ENCODE measurements at regions not wholly inside any gene's neighbourhood (a gene's known extent, or its start where the extent isn't known, plus 50 kb on each side); places are given as distances from the start of the nearest gene placed in this dataset.

DNA sequence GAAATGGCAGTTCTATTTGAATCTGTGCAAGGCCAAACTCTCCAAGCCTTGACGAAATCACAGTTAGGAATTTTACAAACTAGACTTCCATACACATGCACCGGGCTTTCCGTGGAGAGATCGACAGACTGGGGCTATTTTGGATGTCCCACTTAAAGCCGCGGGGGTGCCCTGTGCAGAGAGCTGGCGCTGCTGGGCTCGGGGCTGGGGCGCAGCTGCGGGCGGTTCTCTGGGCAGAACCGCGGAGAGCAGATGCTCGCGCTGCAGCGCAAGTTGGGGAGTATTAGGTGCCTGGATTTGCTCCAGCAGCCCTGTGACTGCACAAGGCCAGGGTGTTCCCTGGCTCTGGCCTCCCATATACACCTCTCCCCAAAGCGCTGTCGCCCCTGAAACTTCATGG lies 67.2 kb downstream of the SPATA19 start:
- CTCF ChIA-PET = interaction anchor here (1.1 kb wide), 1 partner anchor 57 kb away, joined by 3 read pairs; no protein-coding TSS in a partner anchor
- no peak for TF ChIP-seq SMAD4 (CRISPR knock-in tag; IDR thresholded peaks at IDR 0.05)
- no peak for TF ChIP-seq ZNF138 (CRISPR knock-in tag; conservative IDR thresholded peaks at IDR 0.05)
- TF ChIP-seq, protein P1, sequence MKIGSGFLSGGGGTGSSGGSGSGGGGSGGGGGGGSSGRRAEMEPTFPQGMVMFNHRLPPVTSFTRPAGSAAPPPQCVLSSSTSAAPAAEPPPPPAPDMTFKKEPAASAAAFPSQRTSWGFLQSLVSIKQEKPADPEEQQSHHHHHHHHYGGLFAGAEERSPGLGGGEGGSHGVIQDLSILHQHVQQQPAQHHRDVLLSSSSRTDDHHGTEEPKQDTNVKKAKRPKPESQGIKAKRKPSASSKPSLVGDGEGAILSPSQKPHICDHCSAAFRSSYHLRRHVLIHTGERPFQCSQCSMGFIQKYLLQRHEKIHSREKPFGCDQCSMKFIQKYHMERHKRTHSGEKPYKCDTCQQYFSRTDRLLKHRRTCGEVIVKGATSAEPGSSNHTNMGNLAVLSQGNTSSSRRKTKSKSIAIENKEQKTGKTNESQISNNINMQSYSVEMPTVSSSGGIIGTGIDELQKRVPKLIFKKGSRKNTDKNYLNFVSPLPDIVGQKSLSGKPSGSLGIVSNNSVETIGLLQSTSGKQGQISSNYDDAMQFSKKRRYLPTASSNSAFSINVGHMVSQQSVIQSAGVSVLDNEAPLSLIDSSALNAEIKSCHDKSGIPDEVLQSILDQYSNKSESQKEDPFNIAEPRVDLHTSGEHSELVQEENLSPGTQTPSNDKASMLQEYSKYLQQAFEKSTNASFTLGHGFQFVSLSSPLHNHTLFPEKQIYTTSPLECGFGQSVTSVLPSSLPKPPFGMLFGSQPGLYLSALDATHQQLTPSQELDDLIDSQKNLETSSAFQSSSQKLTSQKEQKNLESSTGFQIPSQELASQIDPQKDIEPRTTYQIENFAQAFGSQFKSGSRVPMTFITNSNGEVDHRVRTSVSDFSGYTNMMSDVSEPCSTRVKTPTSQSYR (CRISPR knock-in tag; IDR thresholded peaks at IDR 0.05) = no peak
- TF ChIP-seq ZBTB21 (CRISPR knock-in tag; IDR thresholded peaks at IDR 0.05; ENCODE audit: borderline replicate concordance) = no peak
- no peak for TF ChIP-seq OVOL2 (CRISPR knock-in tag; IDR thresholded peaks at IDR 0.05; ENCODE audit: borderline replicate concordance)
- TF ChIP-seq FOXP1 (CRISPR knock-in tag; IDR thresholded peaks at IDR 0.05; ENCODE audit: borderline replicate concordance) = no peak
- TF ChIP-seq MXD4 (CRISPR knock-in tag; IDR thresholded peaks at IDR 0.05; ENCODE audit: borderline replicate concordance) = no peak
- TF ChIP-seq, protein P2, sequence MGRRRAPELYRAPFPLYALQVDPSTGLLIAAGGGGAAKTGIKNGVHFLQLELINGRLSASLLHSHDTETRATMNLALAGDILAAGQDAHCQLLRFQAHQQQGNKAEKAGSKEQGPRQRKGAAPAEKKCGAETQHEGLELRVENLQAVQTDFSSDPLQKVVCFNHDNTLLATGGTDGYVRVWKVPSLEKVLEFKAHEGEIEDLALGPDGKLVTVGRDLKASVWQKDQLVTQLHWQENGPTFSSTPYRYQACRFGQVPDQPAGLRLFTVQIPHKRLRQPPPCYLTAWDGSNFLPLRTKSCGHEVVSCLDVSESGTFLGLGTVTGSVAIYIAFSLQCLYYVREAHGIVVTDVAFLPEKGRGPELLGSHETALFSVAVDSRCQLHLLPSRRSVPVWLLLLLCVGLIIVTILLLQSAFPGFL (CRISPR knock-in tag; IDR thresholded peaks at IDR 0.05; ENCODE audit: borderline replicate concordance) = no peak
- TF ChIP-seq, protein P3, sequence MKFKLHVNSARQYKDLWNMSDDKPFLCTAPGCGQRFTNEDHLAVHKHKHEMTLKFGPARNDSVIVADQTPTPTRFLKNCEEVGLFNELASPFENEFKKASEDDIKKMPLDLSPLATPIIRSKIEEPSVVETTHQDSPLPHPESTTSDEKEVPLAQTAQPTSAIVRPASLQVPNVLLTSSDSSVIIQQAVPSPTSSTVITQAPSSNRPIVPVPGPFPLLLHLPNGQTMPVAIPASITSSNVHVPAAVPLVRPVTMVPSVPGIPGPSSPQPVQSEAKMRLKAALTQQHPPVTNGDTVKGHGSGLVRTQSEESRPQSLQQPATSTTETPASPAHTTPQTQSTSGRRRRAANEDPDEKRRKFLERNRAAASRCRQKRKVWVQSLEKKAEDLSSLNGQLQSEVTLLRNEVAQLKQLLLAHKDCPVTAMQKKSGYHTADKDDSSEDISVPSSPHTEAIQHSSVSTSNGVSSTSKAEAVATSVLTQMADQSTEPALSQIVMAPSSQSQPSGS (CRISPR knock-in tag; IDR thresholded peaks at IDR 0.05; ENCODE audit: borderline replicate concordance, low read depth) = no peak
- TF ChIP-seq, protein P4, sequence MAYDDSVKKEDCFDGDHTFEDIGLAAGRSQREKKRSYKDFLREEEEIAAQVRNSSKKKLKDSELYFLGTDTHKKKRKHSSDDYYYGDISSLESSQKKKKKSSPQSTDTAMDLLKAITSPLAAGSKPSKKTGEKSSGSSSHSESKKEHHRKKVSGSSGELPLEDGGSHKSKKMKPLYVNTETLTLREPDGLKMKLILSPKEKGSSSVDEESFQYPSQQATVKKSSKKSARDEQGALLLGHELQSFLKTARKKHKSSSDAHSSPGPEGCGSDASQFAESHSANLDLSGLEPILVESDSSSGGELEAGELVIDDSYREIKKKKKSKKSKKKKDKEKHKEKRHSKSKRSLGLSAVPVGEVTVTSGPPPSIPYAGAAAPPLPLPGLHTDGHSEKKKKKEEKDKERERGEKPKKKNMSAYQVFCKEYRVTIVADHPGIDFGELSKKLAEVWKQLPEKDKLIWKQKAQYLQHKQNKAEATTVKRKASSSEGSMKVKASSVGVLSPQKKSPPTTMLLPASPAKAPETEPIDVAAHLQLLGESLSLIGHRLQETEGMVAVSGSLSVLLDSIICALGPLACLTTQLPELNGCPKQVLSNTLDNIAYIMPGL (CRISPR knock-in tag; IDR thresholded peaks at IDR 0.05) = no peak
- TF ChIP-seq PRRX2 (CRISPR knock-in tag; IDR thresholded peaks at IDR 0.05) = no peak
- no peak for TF ChIP-seq IRF2 (CRISPR knock-in tag; IDR thresholded peaks at IDR 0.05; ENCODE audit: borderline replicate concordance, low read depth)
- TF ChIP-seq, protein P5, sequence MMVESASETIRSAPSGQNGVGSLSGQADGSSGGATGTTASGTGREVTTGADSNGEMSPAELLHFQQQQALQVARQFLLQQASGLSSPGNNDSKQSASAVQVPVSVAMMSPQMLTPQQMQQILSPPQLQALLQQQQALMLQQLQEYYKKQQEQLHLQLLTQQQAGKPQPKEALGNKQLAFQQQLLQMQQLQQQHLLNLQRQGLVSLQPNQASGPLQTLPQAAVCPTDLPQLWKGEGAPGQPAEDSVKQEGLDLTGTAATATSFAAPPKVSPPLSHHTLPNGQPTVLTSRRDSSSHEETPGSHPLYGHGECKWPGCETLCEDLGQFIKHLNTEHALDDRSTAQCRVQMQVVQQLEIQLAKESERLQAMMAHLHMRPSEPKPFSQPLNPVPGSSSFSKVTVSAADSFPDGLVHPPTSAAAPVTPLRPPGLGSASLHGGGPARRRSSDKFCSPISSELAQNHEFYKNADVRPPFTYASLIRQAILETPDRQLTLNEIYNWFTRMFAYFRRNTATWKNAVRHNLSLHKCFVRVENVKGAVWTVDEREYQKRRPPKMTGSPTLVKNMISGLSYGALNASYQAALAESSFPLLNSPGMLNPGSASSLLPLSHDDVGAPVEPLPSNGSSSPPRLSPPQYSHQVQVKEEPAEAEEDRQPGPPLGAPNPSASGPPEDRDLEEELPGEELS (CRISPR knock-in tag; IDR thresholded peaks at IDR 0.05) = no peak
- TF ChIP-seq, protein P6, sequence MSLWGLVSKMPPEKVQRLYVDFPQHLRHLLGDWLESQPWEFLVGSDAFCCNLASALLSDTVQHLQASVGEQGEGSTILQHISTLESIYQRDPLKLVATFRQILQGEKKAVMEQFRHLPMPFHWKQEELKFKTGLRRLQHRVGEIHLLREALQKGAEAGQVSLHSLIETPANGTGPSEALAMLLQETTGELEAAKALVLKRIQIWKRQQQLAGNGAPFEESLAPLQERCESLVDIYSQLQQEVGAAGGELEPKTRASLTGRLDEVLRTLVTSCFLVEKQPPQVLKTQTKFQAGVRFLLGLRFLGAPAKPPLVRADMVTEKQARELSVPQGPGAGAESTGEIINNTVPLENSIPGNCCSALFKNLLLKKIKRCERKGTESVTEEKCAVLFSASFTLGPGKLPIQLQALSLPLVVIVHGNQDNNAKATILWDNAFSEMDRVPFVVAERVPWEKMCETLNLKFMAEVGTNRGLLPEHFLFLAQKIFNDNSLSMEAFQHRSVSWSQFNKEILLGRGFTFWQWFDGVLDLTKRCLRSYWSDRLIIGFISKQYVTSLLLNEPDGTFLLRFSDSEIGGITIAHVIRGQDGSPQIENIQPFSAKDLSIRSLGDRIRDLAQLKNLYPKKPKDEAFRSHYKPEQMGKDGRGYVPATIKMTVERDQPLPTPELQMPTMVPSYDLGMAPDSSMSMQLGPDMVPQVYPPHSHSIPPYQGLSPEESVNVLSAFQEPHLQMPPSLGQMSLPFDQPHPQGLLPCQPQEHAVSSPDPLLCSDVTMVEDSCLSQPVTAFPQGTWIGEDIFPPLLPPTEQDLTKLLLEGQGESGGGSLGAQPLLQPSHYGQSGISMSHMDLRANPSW (CRISPR knock-in tag; conservative IDR thresholded peaks at IDR 0.05; ENCODE audit: low read depth) = no peak
- TF ChIP-seq, protein P7, sequence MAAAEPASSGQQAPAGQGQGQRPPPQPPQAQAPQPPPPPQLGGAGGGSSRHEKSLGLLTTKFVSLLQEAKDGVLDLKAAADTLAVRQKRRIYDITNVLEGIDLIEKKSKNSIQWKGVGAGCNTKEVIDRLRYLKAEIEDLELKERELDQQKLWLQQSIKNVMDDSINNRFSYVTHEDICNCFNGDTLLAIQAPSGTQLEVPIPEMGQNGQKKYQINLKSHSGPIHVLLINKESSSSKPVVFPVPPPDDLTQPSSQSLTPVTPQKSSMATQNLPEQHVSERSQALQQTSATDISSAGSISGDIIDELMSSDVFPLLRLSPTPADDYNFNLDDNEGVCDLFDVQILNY (CRISPR knock-in tag; IDR thresholded peaks at IDR 0.05) = no peak
- TF ChIP-seq, protein P8, sequence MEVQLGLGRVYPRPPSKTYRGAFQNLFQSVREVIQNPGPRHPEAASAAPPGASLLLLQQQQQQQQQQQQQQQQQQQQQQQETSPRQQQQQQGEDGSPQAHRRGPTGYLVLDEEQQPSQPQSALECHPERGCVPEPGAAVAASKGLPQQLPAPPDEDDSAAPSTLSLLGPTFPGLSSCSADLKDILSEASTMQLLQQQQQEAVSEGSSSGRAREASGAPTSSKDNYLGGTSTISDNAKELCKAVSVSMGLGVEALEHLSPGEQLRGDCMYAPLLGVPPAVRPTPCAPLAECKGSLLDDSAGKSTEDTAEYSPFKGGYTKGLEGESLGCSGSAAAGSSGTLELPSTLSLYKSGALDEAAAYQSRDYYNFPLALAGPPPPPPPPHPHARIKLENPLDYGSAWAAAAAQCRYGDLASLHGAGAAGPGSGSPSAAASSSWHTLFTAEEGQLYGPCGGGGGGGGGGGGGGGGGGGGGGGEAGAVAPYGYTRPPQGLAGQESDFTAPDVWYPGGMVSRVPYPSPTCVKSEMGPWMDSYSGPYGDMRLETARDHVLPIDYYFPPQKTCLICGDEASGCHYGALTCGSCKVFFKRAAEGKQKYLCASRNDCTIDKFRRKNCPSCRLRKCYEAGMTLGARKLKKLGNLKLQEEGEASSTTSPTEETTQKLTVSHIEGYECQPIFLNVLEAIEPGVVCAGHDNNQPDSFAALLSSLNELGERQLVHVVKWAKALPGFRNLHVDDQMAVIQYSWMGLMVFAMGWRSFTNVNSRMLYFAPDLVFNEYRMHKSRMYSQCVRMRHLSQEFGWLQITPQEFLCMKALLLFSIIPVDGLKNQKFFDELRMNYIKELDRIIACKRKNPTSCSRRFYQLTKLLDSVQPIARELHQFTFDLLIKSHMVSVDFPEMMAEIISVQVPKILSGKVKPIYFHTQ (CRISPR knock-in tag; IDR thresholded peaks at IDR 0.05) = no peak
- TF ChIP-seq NFE2L1 (CRISPR knock-in tag; IDR thresholded peaks at IDR 0.05) = no peak
- Mint-ChIP-seq H3K4me3 (no peak overlapping the region), H3K27ac (no peak overlapping the region), H3K36me3 (peaks cover 11% of the 10 kb centered on the region), H3K27me3 (ENCODE audit: low read depth) (peaks cover 6% of the 10 kb centered on the region; the same call in 1 of the 2 replicates), H3K9me3 (peaks cover 32% of the 10 kb centered on the region), H3K4me1 (peaks cover 2% of the 10 kb centered on the region; the same call in 1 of the 2 replicates)
- no peak for DNase-seq (ENCODE audit: low spot score)
- 0 out of 2 replicates have a peak, but pooled peaks have one; percentile 22 for ATAC-seq
- POLR2A ChIA-PET = no interaction called here
